ENCODE measurements at regions not wholly inside any gene's neighbourhood (a gene's known extent, or its start where the extent isn't known, plus 50 kb on each side); places are given as distances from the start of the nearest gene placed in this dataset.

GRCh38 chr14:29077916-29078315 lies 311.3 kb downstream of the FOXG1 start:
- H3K79me1 ChIP-seq (ENCODE audit: low read depth in 1 of 2, low read length in 2 of 2), result no peaks in the 10 kb centered on the region
- no peak overlapping the region for H3K4me3 ChIP-seq (ENCODE audit: insufficient read depth, low read depth, low read length)
- no peaks in the 10 kb centered on the region for H3K4me1 ChIP-seq (ENCODE audit: control insufficient read depth, insufficient read depth, low read length)
- no TSS peak for BruUV-seq (replicated peaks)
- ATAC-seq (ENCODE audit: low read depth) (no peak), DNase-seq (no peak)
- no peaks in the 10 kb centered on the region for H3K9me3 ChIP-seq (ENCODE audit: control insufficient read depth, insufficient read depth, low read length)
- H3K36me3 ChIP-seq (ENCODE audit: control insufficient read depth, insufficient read depth, low read length), result no peaks in the 10 kb centered on the region
- no peak overlapping the region for H2AK5ac ChIP-seq (ENCODE audit: low read depth, low read length)
- ChIA-PET CTCF (no interaction called here), POLR2A (ENCODE audit: unreplicated experiment) (interaction anchor here (0.6 kb wide), 1 partner anchor 229 kb away, joined by 4 read pairs; no protein-coding TSS in a partner anchor)
- in situ Hi-C loops (cut with MboI; ENCODE audit: low sequenced_read_pairs), result no loop called here
- no peaks in the 10 kb centered on the region for H3K27me3 ChIP-seq (ENCODE audit: control insufficient read depth, insufficient read depth, low read length)
- no peak overlapping the region for H3K4me2 ChIP-seq (ENCODE audit: low read depth, low read length)
- H4K8ac ChIP-seq (ENCODE audit: low read depth in 2 of 2, low read length in 2 of 2), result no peak overlapping the region
- no peak overlapping the region for H3K9ac ChIP-seq (ENCODE audit: low read depth, low read length)
- H2BK120ac ChIP-seq (ENCODE audit: low read depth, low read length), result no peak overlapping the region
- no peak overlapping the region for H2BK20ac ChIP-seq (ENCODE audit: low read depth, low read length)
- H3K23ac ChIP-seq (ENCODE audit: low read depth, low read length), result no peak overlapping the region
- no peak for TF ChIP-seq MAZ (IDR thresholded peaks at IDR 0.05; ENCODE audit: borderline replicate concordance, low read depth, low read length)
- no peak for TF ChIP-seq FOS (IDR thresholded peaks at IDR 0.05; ENCODE audit: low read depth, low read length)
- no peak for TF ChIP-seq ELK1 (IDR thresholded peaks at IDR 0.05; ENCODE audit: borderline replicate concordance, low read depth, low read length)
- TF ChIP-seq USF2 (IDR thresholded peaks at IDR 0.05; ENCODE audit: low read depth, low read length), result no peak
- TF ChIP-seq CEBPB (IDR thresholded peaks at IDR 0.05; ENCODE audit: low read depth, low read length), result no peak
- TF ChIP-seq RCOR1 (IDR thresholded peaks at IDR 0.05; ENCODE audit: insufficient replicate concordance, low read length), result no peak
- TF ChIP-seq CTCF (conservative IDR thresholded peaks at IDR 0.05; ENCODE audit: low read depth, low read length), result no peak
- no peak for TF ChIP-seq POLR2A (IDR thresholded peaks at IDR 0.05; ENCODE audit: low read depth, low read length)
- TF ChIP-seq SMC3 (IDR thresholded peaks at IDR 0.05; ENCODE audit: low read depth, low read length), result no peak
- TF ChIP-seq NFE2L2 (IDR thresholded peaks at IDR 0.05; ENCODE audit: low read depth, low read length), result no peak
- TF ChIP-seq CHD1 (IDR thresholded peaks at IDR 0.05; ENCODE audit: low read depth, low read length), result no peak
- no peak for TF ChIP-seq RFX5 (IDR thresholded peaks at IDR 0.05; ENCODE audit: low read depth, low read length)
- no peak for TF ChIP-seq MAFK (IDR thresholded peaks at IDR 0.05; ENCODE audit: low read depth, low read length)
- TF ChIP-seq MXI1 (IDR thresholded peaks at IDR 0.05; ENCODE audit: borderline replicate concordance, low read depth, low read length), result no peak
- no peak for TF ChIP-seq BHLHE40 (IDR thresholded peaks at IDR 0.05; ENCODE audit: low read depth, low read length)
- no peak for TF ChIP-seq RAD21 (IDR thresholded peaks at IDR 0.05; ENCODE audit: low read length)
- no peak overlapping the region for H2BK5ac ChIP-seq (ENCODE audit: low read depth, low read length, poor library complexity, severe bottlenecking)
- intact Hi-C loops (cut with micrococcal nuclease), result no loop called here
- no peak overlapping the region for H4K5ac ChIP-seq (ENCODE audit: low read depth, low read length)
- H2BK15ac ChIP-seq (ENCODE audit: low read depth, low read length), result no peak overlapping the region
- dilution Hi-C loops (cut with HindIII; ENCODE audit: low sequenced_read_pairs, unreplicated experiment), result no loop called here
- no peak overlapping the region for H3K56ac ChIP-seq (ENCODE audit: extremely low read depth, insufficient read depth, low read length)
- WGBS, 2 experiments (ENCODE audit: extremely low coverage in 2 of 2, insufficient read length in 1 of 2), result no CpG with 5 or more reads among the region's 2 CpGs
- H4K20me1 ChIP-seq (ENCODE audit: insufficient read depth, low read length), result no peaks in the 10 kb centered on the region
- H3K27ac ChIP-seq (ENCODE audit: insufficient read depth, low read length), result no peak overlapping the region
- H3K4ac ChIP-seq (ENCODE audit: low read depth, low read length), result no peak overlapping the region
- no peaks in the 10 kb centered on the region for H3K9me1 ChIP-seq (ENCODE audit: insufficient read depth, low read length)
- no peak overlapping the region for H3K18ac ChIP-seq (ENCODE audit: low read depth, low read length)
- H4K91ac ChIP-seq (ENCODE audit: insufficient read depth, low read depth, low read length), result no peak overlapping the region
- H3K14ac ChIP-seq (replicated peaks; ENCODE audit: low read depth, low read length), result no peak overlapping the region
- no peak overlapping the region for H2AFZ ChIP-seq (replicated peaks; ENCODE audit: low read length, poor library complexity)
- H2AK9ac ChIP-seq (replicated peaks; ENCODE audit: low read depth, low read length, poor library complexity), result no peak overlapping the region

Measured in IMR-90 (cell line).